Gastrocnemius medialis (tissue), 4 donors: ENCODE measurements at regions not wholly inside any gene's neighbourhood (a gene's known extent, or its start where the extent isn't known, plus 50 kb on each side); places are given as distances from the start of the nearest gene placed in this dataset.

Experiments
- POLR2A ChIP-seq, 2 donors: fragments of 450-650 bp; IDR thresholded peaks; one replicate each; pipeline ENCODE4 v1.6.1; 2017; ENCODE audit warnings: antibody characterized with exemption in 2 of 2, mild to moderate bottlenecking in 2 of 2, moderate library complexity in 2 of 2
- TF ChIP-seq, protein P1 (sequence below), 5 experiments: fragments of 450-650 bp in 3 of 5; fragments of 200-600 bp in 2 of 5; sonication (generic) in 2 of 5; IDR thresholded peaks in 4 of 5; conservative IDR thresholded peaks in 1 of 5; 1 replicate in 4 of 5; 2 replicates in 1 of 5; pipeline ENCODE4 v1.5.1; 2016 to 2019; ENCODE audit warnings: antibody characterized with exemption in 5 of 5, mild to moderate bottlenecking in 3 of 5, moderate library complexity in 3 of 5

- TF ChIP-seq, protein P1, sequence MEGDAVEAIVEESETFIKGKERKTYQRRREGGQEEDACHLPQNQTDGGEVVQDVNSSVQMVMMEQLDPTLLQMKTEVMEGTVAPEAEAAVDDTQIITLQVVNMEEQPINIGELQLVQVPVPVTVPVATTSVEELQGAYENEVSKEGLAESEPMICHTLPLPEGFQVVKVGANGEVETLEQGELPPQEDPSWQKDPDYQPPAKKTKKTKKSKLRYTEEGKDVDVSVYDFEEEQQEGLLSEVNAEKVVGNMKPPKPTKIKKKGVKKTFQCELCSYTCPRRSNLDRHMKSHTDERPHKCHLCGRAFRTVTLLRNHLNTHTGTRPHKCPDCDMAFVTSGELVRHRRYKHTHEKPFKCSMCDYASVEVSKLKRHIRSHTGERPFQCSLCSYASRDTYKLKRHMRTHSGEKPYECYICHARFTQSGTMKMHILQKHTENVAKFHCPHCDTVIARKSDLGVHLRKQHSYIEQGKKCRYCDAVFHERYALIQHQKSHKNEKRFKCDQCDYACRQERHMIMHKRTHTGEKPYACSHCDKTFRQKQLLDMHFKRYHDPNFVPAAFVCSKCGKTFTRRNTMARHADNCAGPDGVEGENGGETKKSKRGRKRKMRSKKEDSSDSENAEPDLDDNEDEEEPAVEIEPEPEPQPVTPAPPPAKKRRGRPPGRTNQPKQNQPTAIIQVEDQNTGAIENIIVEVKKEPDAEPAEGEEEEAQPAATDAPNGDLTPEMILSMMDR (IDR thresholded peaks at IDR 0.05 in 4 of 5, conservative IDR thresholded peaks at IDR 0.05 in 1 of 5): no peak
- TF ChIP-seq POLR2A (IDR thresholded peaks at IDR 0.05): no peak
Observed at GRCh38 chr3:69560818-69561217, 174.9 kb upstream of the FRMD4B start.
